Osteoblast (primary cell): ENCODE measurements at regions not wholly inside any gene's neighbourhood (a gene's known extent, or its start where the extent isn't known, plus 50 kb on each side); places are given as distances from the start of the nearest gene placed in this dataset.
"Not testable (repeated sequence)": the region's sequence is repeated elsewhere in the genome, so short reads cannot be mapped to it uniquely, and the experiment has no call there.

Source experiments
- DNase-seq: peaks from one replicate; pipeline ENCODE4 v3.0.0; 2011; ENCODE audit warnings: low spot score, mixed read lengths; ENCODE audit not compliant: insufficient read length; ENCODE audit errors: missing footprints
- H2AFZ ChIP-seq: 2 replicates; pipeline ENCODE4 v1.6.0; 2011; ENCODE audit warnings: mild to moderate bottlenecking, low read length
- H3K27ac ChIP-seq: 2 replicates; pipeline ENCODE4 v1.5.1; 2011; ENCODE audit warnings: mild to moderate bottlenecking, low read depth, low read length, moderate library complexity
- H3K27me3 ChIP-seq: 2 replicates; pipeline ENCODE4 v1.6.0; 2012; ENCODE audit warnings: mild to moderate bottlenecking, control low read depth, inconsistent platforms, low read length, moderate library complexity; ENCODE audit not compliant: insufficient read depth
- H3K36me3 ChIP-seq: 2 replicates; pipeline ENCODE4 v1.5.1; 2011; ENCODE audit warnings: mild to moderate bottlenecking, low read length, control low read depth, moderate library complexity; ENCODE audit not compliant: insufficient read depth
- H3K4me1 ChIP-seq: 2 replicates; pipeline ENCODE4 v1.5.1; 2011; ENCODE audit warnings: mild to moderate bottlenecking, low read length, control low read depth, moderate library complexity; ENCODE audit not compliant: insufficient read depth
- H3K4me2 ChIP-seq: 2 replicates; pipeline ENCODE4 v1.6.0; 2011; ENCODE audit warnings: mild to moderate bottlenecking, low read length; ENCODE audit not compliant: insufficient read depth
- H3K4me3 ChIP-seq: fragments of 200-600 bp; sonication (generic); 3 replicates; pipeline ENCODE4 v1.5.1; 2012; ENCODE audit warnings: mild to moderate bottlenecking, low read length, inconsistent platforms; ENCODE audit not compliant: insufficient read depth
- H3K79me2 ChIP-seq: 2 replicates; pipeline ENCODE4 v1.6.0; 2012; ENCODE audit warnings: mild to moderate bottlenecking, low read length, control low read depth, inconsistent platforms; ENCODE audit not compliant: insufficient read depth
- H3K9me3 ChIP-seq: 2 replicates; pipeline ENCODE4 v1.5.1; 2011; ENCODE audit warnings: low read depth, low read length, control low read depth
- H4K20me1 ChIP-seq: 2 replicates; pipeline ENCODE4 v1.6.0; 2012; ENCODE audit warnings: mild to moderate bottlenecking, low read length, control low read depth; ENCODE audit not compliant: insufficient read depth
- TF ChIP-seq, protein P1 (sequence below): IDR thresholded peaks from 2 replicates; pipeline ENCODE4 v1.5.1; 2011; ENCODE audit warnings: mild to moderate bottlenecking, low read depth, low read length, moderate library complexity; ENCODE audit errors: extremely low read depth

DNA sequence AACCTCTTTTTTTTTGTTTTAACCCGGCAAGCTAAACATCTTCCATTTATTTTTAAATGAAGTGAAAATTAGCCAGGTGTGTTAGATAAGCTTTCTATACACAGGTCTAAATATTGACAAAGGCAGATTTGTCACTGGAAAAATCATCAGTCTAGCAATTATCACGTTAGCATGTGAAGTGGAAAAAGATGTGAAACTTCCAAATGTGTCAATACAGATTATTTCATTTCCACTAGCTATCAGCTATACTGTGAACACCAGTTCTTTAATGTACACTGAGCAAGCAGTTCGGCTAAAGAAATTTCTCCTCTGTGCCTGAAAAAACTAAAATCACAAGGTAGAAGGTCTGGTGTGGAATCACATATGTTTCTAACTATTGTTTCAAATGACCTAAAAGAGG lies 96.6 kb upstream of the G2E3 start:
- no peaks in the 10 kb centered on the region for H3K27me3 ChIP-seq
- no peaks in the 10 kb centered on the region for H3K79me2 ChIP-seq
- TF ChIP-seq, protein P1, sequence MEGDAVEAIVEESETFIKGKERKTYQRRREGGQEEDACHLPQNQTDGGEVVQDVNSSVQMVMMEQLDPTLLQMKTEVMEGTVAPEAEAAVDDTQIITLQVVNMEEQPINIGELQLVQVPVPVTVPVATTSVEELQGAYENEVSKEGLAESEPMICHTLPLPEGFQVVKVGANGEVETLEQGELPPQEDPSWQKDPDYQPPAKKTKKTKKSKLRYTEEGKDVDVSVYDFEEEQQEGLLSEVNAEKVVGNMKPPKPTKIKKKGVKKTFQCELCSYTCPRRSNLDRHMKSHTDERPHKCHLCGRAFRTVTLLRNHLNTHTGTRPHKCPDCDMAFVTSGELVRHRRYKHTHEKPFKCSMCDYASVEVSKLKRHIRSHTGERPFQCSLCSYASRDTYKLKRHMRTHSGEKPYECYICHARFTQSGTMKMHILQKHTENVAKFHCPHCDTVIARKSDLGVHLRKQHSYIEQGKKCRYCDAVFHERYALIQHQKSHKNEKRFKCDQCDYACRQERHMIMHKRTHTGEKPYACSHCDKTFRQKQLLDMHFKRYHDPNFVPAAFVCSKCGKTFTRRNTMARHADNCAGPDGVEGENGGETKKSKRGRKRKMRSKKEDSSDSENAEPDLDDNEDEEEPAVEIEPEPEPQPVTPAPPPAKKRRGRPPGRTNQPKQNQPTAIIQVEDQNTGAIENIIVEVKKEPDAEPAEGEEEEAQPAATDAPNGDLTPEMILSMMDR = no peak
- DNase-seq = no peak
- no peak overlapping the region for H3K4me3 ChIP-seq
- no peaks in the 10 kb centered on the region for H3K36me3 ChIP-seq
- no peak overlapping the region for H2AFZ ChIP-seq
- H3K27ac ChIP-seq = no peak overlapping the region
- no peak overlapping the region for H3K4me2 ChIP-seq
- H4K20me1 ChIP-seq = no peaks in the 10 kb centered on the region
- H3K4me1 ChIP-seq = no peaks in the 10 kb centered on the region
- no peaks in the 10 kb centered on the region for H3K9me3 ChIP-seq

DNA sequence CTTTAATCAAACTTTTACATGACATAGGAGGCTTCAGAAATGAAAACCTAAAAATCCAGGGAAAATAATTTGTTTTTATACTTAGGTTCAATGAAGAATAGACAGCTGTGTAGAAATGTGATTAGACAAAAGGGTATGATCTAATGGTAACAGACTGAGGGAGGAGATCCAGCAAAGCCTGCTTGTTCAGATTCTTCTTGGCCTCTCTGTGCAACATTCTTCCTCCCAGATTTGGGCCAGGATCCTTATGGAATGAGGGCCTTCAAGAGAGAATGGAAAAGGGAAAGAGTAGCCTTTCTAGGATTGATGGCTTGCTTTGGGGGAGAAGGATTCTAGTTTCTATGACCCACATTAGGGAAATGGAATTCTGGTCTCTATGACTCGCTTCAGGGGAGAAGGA lies 94.5 kb upstream of the G2E3 start:
- TF ChIP-seq, protein P1 = no peak
- Histone ChIP-seq H3K79me2 (no peaks in the 10 kb centered on the region), H3K27me3 (no peaks in the 10 kb centered on the region), H3K27ac (no peak overlapping the region), H3K4me2 (no peak overlapping the region), H4K20me1 (no peaks in the 10 kb centered on the region), H3K9me3 (no peaks in the 10 kb centered on the region), H2AFZ (no peak overlapping the region), H3K4me1 (no peaks in the 10 kb centered on the region), H3K36me3 (no peaks in the 10 kb centered on the region), H3K4me3 (no peak overlapping the region)
- no peak for DNase-seq

DNA sequence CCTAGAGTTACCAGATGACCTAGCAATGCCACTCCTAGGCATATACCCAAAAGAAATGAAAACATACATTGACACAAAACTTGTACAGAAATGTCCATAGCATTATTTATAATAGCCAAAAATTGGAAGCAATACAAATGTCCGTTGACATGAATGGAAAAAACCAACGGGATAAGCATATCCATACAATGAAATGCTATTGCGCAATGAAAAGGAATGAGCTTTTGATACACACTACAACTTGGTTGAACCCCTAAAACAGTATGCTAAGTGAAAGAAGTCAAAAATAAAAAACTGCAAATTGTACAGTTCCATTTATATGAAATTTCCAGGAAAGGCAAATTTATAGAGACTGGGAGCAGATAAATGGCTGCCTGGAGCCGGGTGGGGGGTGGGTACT lies 90.6 kb upstream of the G2E3 start:
- TF ChIP-seq, protein P1 = no peak
- Histone ChIP-seq H3K27ac (no peak overlapping the region), H3K27me3 (no peaks in the 10 kb centered on the region), H4K20me1 (no peaks in the 10 kb centered on the region), H2AFZ (no peak overlapping the region), H3K4me3 (no peak overlapping the region), H3K9me3 (no peaks in the 10 kb centered on the region), H3K79me2 (no peaks in the 10 kb centered on the region), H3K4me1 (no peaks in the 10 kb centered on the region), H3K4me2 (no peak overlapping the region), H3K36me3 (no peaks in the 10 kb centered on the region)
- no peak for DNase-seq

DNA sequence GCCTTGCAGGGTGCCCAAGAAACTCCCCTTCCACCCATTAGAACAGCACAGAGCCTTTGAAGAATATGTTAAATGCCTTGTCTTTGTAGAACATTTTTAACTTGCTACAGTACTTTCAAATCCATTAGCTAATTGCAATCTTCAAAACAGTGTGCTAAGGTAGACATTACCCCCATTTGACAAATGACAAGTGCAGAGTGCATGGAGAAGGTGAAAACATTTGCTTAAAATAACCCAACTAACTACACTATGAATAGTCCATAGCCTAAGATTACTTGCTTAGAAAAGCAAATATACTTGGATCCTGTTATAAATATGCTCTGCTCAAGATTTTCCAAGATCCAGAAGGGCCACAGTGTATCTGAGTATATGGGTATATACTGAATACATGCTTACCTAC lies 87.0 kb upstream of the G2E3 start:
- no peak overlapping the region for H3K27ac ChIP-seq
- no peaks in the 10 kb centered on the region for H3K27me3 ChIP-seq
- no peak overlapping the region for H3K4me3 ChIP-seq
- H3K4me2 ChIP-seq = no peak overlapping the region
- no peaks in the 10 kb centered on the region for H4K20me1 ChIP-seq
- H3K36me3 ChIP-seq = no peaks in the 10 kb centered on the region
- H2AFZ ChIP-seq = no peak overlapping the region
- no peak for DNase-seq
- H3K4me1 ChIP-seq = no peaks in the 10 kb centered on the region
- TF ChIP-seq, protein P1 = no peak
- H3K79me2 ChIP-seq = no peaks in the 10 kb centered on the region
- H3K9me3 ChIP-seq = no peaks in the 10 kb centered on the region

DNA sequence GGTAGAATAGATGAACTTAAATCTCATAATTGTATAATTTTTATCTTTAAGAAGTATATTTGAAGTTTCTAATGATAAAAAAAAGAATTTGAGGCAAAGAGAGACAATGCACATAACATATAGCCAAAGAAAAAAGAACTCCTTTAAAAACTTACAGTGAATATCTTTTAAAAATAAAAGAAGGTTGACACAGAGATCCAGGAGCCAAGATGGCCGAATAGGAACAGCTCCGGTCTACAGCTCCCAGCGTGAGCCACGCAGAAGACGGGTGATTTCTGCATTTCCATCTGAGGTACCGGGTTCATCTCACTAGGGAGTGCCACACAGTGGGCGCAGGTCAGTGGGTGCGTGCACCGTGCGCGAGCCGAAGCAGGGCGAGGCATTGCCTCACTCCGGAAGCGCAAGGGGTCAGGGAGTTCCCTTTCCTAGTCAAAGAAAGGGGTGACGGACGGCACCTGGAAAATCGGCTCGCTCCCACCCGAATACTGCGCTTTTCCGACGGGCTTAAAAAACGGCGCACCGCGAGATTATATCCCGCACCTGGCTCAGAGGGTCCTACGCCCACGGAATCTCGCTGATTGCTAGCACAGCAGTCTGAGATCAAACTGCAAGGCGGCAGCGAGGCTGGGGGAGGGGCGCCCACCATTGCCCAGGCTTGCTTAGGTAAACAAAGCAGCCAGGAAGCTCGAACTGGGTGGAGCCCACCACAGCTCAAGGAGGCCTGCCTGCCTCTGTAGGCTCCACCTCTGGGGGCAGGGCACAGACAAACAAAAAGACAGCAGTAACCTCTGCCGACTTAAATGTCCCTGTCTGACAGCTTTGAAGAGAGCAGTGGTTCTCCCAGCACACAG lies 84.9 kb upstream of the G2E3 start:
- H3K4me3 ChIP-seq, H3K4me1 ChIP-seq, H3K36me3 ChIP-seq, H3K9me3 ChIP-seq, H3K4me2 ChIP-seq, H3K27me3 ChIP-seq, H3K79me2 ChIP-seq, H4K20me1 ChIP-seq, H2AFZ ChIP-seq, H3K27ac ChIP-seq, DNase-seq: not testable (repeated sequence)
